AG10803 (cell line): ENCODE measurements at regions not wholly inside any gene's neighbourhood (a gene's known extent, or its start where the extent isn't known, plus 50 kb on each side); places are given as distances from the start of the nearest gene placed in this dataset.

Source experiments
- DNase-seq: peaks from one replicate; pipeline ENCODE4 v3.0.0; 2010; ENCODE audit warnings: low read depth
- H3K4me3 ChIP-seq: 2 replicates; pipeline ENCODE4 v1.5.1; 2011; ENCODE audit warnings: mild to moderate bottlenecking, low read length, control low read depth
- CTCF ChIP-seq: conservative IDR thresholded peaks from 2 replicates; pipeline ENCODE4 v1.5.1; 2011; ENCODE audit warnings: mild to moderate bottlenecking, low read length, control low read depth, inconsistent platforms

DNA sequence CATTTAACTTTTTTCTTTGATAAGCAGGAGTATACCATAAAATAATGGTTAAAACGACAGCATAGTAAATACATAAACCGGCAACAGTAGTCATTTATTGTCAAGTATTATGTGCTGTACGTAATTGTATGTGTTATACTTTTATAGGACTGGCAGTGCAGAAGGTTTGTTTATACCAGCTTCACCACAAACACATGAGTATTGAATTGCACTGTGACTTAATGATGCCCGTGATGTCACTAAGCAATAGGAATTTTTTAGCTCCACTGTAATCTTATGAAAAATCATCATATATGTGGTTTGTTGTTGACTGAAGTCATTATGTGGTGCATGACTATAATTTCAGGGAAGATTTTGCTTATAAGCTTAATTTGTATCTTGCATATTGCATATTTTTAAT lies 424.6 kb downstream of the PABPC4L start:
- no peak for TF ChIP-seq CTCF
- H3K4me3 ChIP-seq: no peak overlapping the region
- no peak for DNase-seq

DNA sequence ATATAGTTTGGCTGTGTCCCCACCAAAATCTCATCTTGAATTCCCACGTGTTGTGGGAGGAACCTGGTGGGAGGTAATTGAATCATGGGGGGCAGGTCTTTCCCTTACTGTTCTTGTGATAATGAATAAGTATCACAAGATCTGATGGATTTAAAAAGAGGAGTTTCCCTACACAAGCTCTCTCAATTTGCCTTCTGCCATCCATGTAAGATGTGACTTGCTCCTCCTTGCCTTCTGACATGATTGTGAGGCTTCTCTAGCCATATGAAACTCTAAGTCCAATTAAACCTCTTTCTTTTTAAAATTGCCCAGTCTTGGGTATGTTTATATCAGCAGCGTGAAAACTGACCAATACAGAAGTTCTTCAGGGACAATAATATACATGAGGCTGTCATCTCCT lies 425.1 kb downstream of the PABPC4L start:
- DNase-seq: no peak
- no peak overlapping the region for H3K4me3 ChIP-seq
- TF ChIP-seq CTCF: no peak

- no peak overlapping the region for H3K4me3 ChIP-seq
- TF ChIP-seq CTCF: no peak
- DNase-seq: no peak
These were observed 425.7 kb downstream of the PABPC4L start for GRCh38 chr4:133775881-133776280.

- TF ChIP-seq CTCF: no peak
- DNase-seq: no peak
- H3K4me3 ChIP-seq: no peak overlapping the region
These were observed 426.1 kb downstream of the PABPC4L start for GRCh38 chr4:133775469-133775868.

DNA sequence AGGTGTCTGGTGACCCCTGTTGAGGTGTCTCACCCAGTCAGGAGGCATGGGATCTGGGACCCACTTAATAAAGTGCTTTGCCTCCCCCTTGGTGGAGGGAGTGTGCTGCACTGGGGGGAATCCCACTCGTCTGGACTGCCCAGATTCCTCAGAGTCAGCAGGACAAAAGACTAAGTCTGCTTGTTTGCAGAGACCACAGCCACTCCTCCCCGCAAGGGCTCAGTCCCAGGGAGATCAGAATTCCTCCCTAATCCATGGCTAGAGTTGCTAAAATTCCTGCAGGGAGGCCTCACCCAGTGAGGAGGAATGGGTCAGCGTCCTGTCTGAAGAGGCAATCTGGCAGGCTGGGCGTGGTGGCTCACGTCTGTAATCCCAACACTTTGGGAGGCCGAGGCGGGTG lies 442.2 kb downstream of the PABPC4L start:
- TF ChIP-seq CTCF: no peak
- no peak overlapping the region for H3K4me3 ChIP-seq
- no peak for DNase-seq

GRCh38 chr4:133741766-133742165 lies 459.8 kb downstream of the PABPC4L start:
- no peak for TF ChIP-seq CTCF
- no peak overlapping the region for H3K4me3 ChIP-seq
- no peak for DNase-seq

DNA sequence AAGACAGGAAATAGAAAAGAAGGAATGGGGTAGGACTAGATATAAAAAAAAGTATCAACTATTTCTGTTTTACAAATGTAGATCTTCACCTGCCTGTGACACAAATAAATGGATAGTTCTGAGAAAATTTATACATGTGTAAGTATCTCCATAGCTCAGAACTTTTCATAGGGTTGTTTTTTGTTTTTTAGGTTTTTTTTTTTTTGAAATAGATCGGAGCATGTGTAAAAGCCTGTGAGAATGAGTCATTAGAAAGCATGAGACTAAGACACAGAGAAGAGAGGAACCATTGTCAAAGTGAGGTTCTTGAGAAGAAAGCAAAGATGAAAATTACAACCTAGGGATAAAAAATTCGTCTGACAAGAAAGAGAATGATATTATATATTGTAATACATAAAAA lies 481.6 kb downstream of the PABPC4L start:
- DNase-seq: no peak
- H3K4me3 ChIP-seq: no peak overlapping the region
- TF ChIP-seq CTCF: no peak
